ENCODE measurements at regions not wholly inside any gene's neighbourhood (a gene's known extent, or its start where the extent isn't known, plus 50 kb on each side); places are given as distances from the start of the nearest gene placed in this dataset.

DNA sequence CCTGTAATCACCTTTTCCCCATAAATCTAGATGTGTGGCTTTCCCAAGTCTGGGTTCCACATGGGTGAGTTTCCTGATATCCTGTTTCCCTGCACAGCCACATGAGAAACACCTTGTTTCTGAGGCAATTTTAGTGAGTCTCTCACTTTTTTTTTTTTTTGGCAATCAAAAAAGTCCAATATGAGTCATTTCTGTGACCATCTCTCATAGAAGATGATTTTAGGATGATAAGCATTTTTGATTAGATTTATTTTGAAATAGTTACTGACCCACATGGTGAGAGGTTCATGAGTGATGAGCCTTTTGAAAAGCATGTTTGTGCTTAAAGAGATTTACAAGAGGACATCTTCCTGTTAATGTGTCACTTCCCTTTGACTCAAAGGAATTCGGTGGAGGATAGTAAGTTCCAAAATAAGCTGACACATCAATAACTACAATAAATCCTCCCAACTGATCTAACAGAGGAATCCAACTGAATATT lies 464.0 kb downstream of the INHBA start:
- TF ChIP-seq ZBTB7A (IDR thresholded peaks at IDR 0.05; ENCODE audit: low read depth) = no peak
- TF ChIP-seq, protein P1, sequence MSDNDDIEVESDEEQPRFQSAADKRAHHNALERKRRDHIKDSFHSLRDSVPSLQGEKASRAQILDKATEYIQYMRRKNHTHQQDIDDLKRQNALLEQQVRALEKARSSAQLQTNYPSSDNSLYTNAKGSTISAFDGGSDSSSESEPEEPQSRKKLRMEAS (IDR thresholded peaks at IDR 0.05) = no peak
- TF ChIP-seq EGR1 (IDR thresholded peaks at IDR 0.05) = no peak
- no peak for TF ChIP-seq TEAD4 (IDR thresholded peaks at IDR 0.05)
- no peak for TF ChIP-seq RAD21 (IDR thresholded peaks at IDR 0.05; ENCODE audit: low read depth)
- no peak for TF ChIP-seq YY1 (IDR thresholded peaks at IDR 0.05; ENCODE audit: low read depth)

- no peak for TF ChIP-seq TAF1 (IDR thresholded peaks at IDR 0.05; ENCODE audit: low read depth)
- TF ChIP-seq REST (IDR thresholded peaks at IDR 0.05; ENCODE audit: low read depth) = no peak
- TF ChIP-seq YY1 (IDR thresholded peaks at IDR 0.05; ENCODE audit: low read depth) = no peak
- TF ChIP-seq, protein P2, sequence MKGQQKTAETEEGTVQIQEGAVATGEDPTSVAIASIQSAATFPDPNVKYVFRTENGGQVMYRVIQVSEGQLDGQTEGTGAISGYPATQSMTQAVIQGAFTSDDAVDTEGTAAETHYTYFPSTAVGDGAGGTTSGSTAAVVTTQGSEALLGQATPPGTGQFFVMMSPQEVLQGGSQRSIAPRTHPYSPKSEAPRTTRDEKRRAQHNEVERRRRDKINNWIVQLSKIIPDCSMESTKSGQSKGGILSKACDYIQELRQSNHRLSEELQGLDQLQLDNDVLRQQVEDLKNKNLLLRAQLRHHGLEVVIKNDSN (IDR thresholded peaks at IDR 0.05) = no peak
- no peak for TF ChIP-seq CEBPB (IDR thresholded peaks at IDR 0.05)
- TF ChIP-seq, protein P1 (IDR thresholded peaks at IDR 0.05) = no peak
- TF ChIP-seq EGR1 (IDR thresholded peaks at IDR 0.05) = no peak
- TF ChIP-seq TEAD4 (IDR thresholded peaks at IDR 0.05) = no peak
- TF ChIP-seq TCF12 (IDR thresholded peaks at IDR 0.05; ENCODE audit: low read depth) = no peak
- TF ChIP-seq ZBTB7A (IDR thresholded peaks at IDR 0.05; ENCODE audit: low read depth) = no peak
- TF ChIP-seq CREB1 (IDR thresholded peaks at IDR 0.05; ENCODE audit: low read depth) = no peak
- TF ChIP-seq NFIC (IDR thresholded peaks at IDR 0.05) = no peak
- no peak for TF ChIP-seq RAD21 (IDR thresholded peaks at IDR 0.05; ENCODE audit: low read depth)
- no peak for TF ChIP-seq EP300 (IDR thresholded peaks at IDR 0.05; ENCODE audit: borderline replicate concordance)
These were observed 464.9 kb downstream of the INHBA start for GRCh38 chr7:41237956-41238355.

DNA sequence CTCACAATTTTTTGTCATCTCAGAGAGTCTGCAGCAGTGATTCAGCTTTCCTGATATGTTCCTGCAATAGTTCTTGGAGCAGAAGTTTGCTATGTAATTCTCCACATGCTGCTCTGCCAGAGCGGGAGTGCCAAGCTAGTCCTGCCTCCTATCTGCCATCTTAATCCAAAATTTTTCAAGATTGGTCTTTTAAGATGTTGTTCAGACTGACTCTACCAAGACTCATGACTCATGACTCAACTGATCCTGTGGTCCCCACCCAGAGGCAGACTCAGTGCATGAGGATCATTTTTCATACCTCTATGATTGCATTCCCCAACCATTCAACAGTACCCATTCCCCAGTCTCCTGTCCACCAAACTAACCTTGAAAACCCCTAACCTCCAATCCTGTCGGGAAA lies 470.8 kb downstream of the INHBA start:
- TF ChIP-seq CEBPB (IDR thresholded peaks at IDR 0.05) = no peak

GRCh38 chr7:41224063-41224763 lies 478.7 kb downstream of the INHBA start:
- TF ChIP-seq CREB1 (IDR thresholded peaks at IDR 0.05; ENCODE audit: low read depth) = no peak
- no peak for TF ChIP-seq TCF12 (IDR thresholded peaks at IDR 0.05; ENCODE audit: low read depth)
- TF ChIP-seq TEAD4 (IDR thresholded peaks at IDR 0.05) = no peak
- TF ChIP-seq NFIC (IDR thresholded peaks at IDR 0.05) = no peak
- TF ChIP-seq EP300 (IDR thresholded peaks at IDR 0.05; ENCODE audit: borderline replicate concordance) = no peak
- TF ChIP-seq RAD21 (IDR thresholded peaks at IDR 0.05; ENCODE audit: low read depth) = no peak
- TF ChIP-seq, protein P2 (IDR thresholded peaks at IDR 0.05) = no peak
- TF ChIP-seq CEBPB (IDR thresholded peaks at IDR 0.05) = no peak
- TF ChIP-seq EGR1 (IDR thresholded peaks at IDR 0.05) = no peak
- TF ChIP-seq, protein P1 (IDR thresholded peaks at IDR 0.05) = no peak
- no peak for TF ChIP-seq YY1 (IDR thresholded peaks at IDR 0.05; ENCODE audit: low read depth)
- TF ChIP-seq FOXM1 (IDR thresholded peaks at IDR 0.05; ENCODE audit: borderline replicate concordance, low read depth) = no peak

- TF ChIP-seq TEAD4 (IDR thresholded peaks at IDR 0.05) = no peak
- no peak for TF ChIP-seq NFIC (IDR thresholded peaks at IDR 0.05)
- no peak for TF ChIP-seq TCF12 (IDR thresholded peaks at IDR 0.05; ENCODE audit: low read depth)
- TF ChIP-seq TAF1 (IDR thresholded peaks at IDR 0.05; ENCODE audit: low read depth) = no peak
- no peak for TF ChIP-seq REST (IDR thresholded peaks at IDR 0.05; ENCODE audit: low read depth)
- TF ChIP-seq CEBPB (IDR thresholded peaks at IDR 0.05) = no peak
- no peak for TF ChIP-seq YY1 (IDR thresholded peaks at IDR 0.05; ENCODE audit: low read depth)
- TF ChIP-seq, protein P2 (IDR thresholded peaks at IDR 0.05) = no peak
- no peak for TF ChIP-seq EGR1 (IDR thresholded peaks at IDR 0.05)
- no peak for TF ChIP-seq EP300 (IDR thresholded peaks at IDR 0.05; ENCODE audit: borderline replicate concordance)
- TF ChIP-seq, protein P1 (IDR thresholded peaks at IDR 0.05) = no peak
- TF ChIP-seq RAD21 (IDR thresholded peaks at IDR 0.05; ENCODE audit: low read depth) = no peak
- TF ChIP-seq CREB1 (IDR thresholded peaks at IDR 0.05; ENCODE audit: low read depth) = no peak
- TF ChIP-seq FOXM1 (IDR thresholded peaks at IDR 0.05; ENCODE audit: borderline replicate concordance, low read depth) = no peak
- TF ChIP-seq ZBTB7A (IDR thresholded peaks at IDR 0.05; ENCODE audit: low read depth) = no peak
These were observed 480.1 kb downstream of the INHBA start for GRCh38 chr7:41222746-41223145.

All from Ishikawa (cell line).